Stimulated activated naive CD8-positive, alpha-beta T cell treated with anti-CD3 and anti-CD28 coated beads, Interleukin-15, Interleukin-2, amounts not matched to agents 100 U/mL and 50 U/mL, for 24 hours (primary cell): ENCODE measurements at regions not wholly inside any gene's neighbourhood (a gene's known extent, or its start where the extent isn't known, plus 50 kb on each side); places are given as distances from the start of the nearest gene placed in this dataset.
"Not testable (repeated sequence)": the region's sequence is repeated elsewhere in the genome, so short reads cannot be mapped to it uniquely, and the experiment has no call there.

Source experiments
- ATAC-seq: fragments of 150-1000 bp; cut with Tn5 transposase; one replicate; pipeline ENCODE4 v1.10.0; 2021
- DNase-seq: peaks from one replicate; pipeline ENCODE4 v3.0.0; 2021

GRCh38 chr2:110335415-110336049 lies 123.2 kb upstream of the MTLN start:
- not testable (repeated sequence) for ATAC-seq, DNase-seq

GRCh38 chr2:110333114-110334095 lies 121.1 kb upstream of the MTLN start:
- not testable (repeated sequence) for ATAC-seq, DNase-seq

- ATAC-seq, DNase-seq: not testable (repeated sequence)
Measured at GRCh38 chr2:110331625-110332024, 119.3 kb upstream of the MTLN start.

- not testable (repeated sequence) for DNase-seq, ATAC-seq
Measured at GRCh38 chr2:110329760-110330159, 117.4 kb upstream of the MTLN start.

DNA sequence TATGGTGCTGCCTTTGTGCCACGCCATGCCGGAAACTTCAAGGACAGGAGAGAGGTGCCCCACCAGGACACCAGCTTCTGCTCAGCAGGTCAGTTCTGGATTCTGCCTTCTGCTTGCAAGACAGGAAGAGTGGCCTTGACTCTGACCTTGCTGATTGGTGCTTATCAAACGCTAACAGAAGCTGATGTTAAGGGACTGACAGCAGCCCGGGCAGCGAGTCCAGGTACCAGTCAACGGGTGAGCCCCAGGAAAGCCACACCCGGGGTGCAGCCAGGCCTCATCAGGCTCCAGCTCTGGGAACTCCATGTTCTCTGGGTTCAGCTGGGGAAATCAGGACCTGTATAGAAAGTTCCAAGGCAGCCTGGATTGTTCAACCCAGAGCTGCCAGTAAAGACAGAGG lies 116.8 kb upstream of the MTLN start:
- not testable (repeated sequence) for DNase-seq, ATAC-seq

- not testable (repeated sequence) for DNase-seq, ATAC-seq
Measured at GRCh38 chr2:110328677-110329076, 116.3 kb upstream of the MTLN start.

GRCh38 chr2:110323832-110324231 lies 111.5 kb upstream of the MTLN start:
- ATAC-seq: not testable (repeated sequence)

DNA sequence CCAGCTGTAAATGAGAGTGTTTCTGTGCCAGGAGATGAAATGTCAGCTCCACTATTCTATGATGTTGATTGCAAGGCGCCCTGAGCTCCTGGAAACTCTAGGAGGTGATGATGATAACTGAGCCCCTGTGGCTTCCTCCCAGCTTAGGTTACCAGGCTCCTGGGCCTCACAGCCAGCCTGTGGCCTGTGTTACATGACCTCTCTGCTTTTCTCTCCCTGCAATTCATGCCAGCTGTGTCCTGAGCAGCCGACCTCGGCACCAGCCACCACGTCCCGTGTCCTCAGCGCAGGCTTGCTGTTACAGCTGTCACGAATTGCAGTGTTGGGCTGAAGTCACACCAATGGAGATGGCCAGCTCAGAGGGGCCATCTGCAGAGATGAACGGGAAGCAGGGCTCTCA lies 110.2 kb upstream of the MTLN start:
- ATAC-seq, DNase-seq: not testable (repeated sequence)

More at GRCh38 chr2:110323832-110324231, 111.5 kb upstream of the MTLN start:
- not testable (repeated sequence) for DNase-seq

GRCh38 chr2:110320834-110321563 lies 108.7 kb upstream of the MTLN start:
- ATAC-seq, DNase-seq: not testable (repeated sequence)

GRCh38 chr2:110318898-110319297 lies 106.6 kb upstream of the MTLN start:
- ATAC-seq: not testable (repeated sequence)

DNA sequence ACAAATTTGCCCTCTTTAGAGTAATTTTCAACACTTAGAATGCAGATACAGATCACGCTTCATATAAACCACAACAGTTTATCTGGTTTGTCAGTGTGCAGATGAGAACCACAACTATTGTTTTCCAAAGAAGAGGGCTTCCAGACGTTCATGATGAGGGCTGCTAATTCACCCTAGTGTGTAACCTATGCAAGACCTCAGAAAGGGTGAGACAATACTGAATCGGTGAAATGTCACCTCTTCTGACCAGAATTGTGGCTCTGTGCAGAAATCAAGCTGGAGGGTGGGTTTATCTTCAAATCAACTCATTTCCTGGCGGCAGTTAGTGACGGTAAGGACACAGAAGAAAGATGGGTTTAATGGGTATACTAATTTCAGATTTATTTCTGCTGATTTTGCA lies 105.0 kb upstream of the MTLN start:
- not testable (repeated sequence) for DNase-seq
- ATAC-seq: peak; percentile 59

More at GRCh38 chr2:110318898-110319297, 106.6 kb upstream of the MTLN start:
- DNase-seq: not testable (repeated sequence)

GRCh38 chr2:110316051-110316865 lies 103.9 kb upstream of the MTLN start:
- DNase-seq, ATAC-seq: not testable (repeated sequence)

DNA sequence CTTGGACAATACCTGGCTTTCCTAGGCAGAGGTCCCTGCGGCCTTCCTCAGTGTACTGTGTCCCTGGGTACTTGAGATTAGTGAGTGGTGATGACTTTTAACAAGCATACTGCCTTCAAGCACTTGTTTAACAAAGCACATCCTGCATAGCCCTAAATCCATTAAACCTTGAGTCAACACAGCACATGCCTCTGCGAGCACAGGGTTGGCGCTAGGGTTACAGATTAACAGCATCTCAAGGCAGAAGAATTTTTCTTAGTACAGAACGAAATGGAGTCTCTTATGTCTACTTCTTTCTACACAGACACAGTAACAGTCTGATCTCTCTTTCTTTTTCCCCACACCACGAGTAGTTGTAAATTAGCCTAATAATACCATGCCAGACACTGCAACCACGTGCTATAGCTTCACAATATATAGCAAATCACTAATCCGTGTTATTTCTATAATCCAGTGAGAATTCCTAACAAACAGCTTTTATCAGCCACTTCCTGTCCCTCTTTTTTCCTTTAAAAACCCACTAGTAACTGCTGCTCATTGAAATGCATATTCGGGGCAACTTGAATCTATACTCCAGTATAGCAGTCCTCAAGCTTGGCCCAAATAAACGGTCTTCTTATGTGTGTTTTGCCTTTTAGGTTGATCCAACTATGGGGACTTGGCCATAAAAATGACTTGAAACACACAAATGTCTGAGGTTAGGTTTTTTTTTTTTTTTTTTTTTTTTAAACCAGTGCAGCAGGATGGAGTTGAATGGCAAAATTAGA lies 102.9 kb upstream of the MTLN start:
- not testable (repeated sequence) for ATAC-seq

DNA sequence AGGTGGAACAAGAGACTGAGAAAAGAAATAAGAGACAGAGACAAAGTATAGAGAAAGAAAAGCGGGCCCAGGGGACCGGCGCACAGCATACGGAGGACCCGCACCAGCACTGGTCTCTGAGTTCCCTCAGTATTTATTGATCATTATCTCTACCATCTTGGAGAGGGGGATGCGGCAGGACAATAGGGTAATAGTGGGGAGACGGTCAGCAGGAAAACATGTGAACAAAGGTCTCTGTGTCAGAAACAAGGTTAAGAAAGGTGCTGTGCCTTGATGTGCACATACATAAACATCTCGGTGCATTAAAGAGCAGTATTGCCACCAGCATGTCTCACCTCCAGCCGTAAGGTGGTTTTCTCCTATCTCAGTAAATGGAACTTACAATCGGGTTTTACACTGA lies 102.1 kb upstream of the MTLN start:
- ATAC-seq, DNase-seq: not testable (repeated sequence)

More for the DNA sequence above, 102.9 kb upstream of the MTLN start:
- not testable (repeated sequence) for DNase-seq

- not testable (repeated sequence) for ATAC-seq
Measured at GRCh38 chr2:110313032-110313431, 100.7 kb upstream of the MTLN start.

GRCh38 chr2:110311713-110312444 lies 99.5 kb upstream of the MTLN start:
- not testable (repeated sequence) for DNase-seq, ATAC-seq

More at GRCh38 chr2:110313032-110313431, 100.7 kb upstream of the MTLN start:
- not testable (repeated sequence) for DNase-seq

DNA sequence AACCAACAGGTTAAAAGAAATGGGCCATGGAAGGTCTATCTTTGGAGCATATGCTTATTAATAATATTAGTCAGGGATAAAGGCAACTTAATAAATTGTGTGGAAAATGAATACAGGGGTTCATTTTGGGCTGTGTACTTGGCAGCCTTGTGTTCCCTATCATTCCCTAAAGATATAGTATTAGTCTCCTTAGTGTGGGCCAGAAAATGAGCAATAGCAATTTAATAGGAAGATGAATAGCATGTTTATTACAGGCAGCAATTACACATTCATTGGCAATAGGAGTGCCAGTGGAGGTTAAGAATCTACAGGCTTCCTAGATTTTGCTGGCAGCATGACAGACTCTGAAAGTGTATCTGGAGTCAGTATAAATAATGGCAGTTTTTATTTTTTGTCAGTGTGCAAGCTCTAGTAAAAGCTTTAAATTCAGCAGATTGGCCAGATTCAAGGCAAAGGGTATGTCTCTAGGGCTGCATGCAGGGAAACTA lies 98.7 kb upstream of the MTLN start:
- not testable (repeated sequence) for DNase-seq, ATAC-seq

GRCh38 chr2:110308728-110309127 lies 96.4 kb upstream of the MTLN start:
- DNase-seq, ATAC-seq: not testable (repeated sequence)

DNA sequence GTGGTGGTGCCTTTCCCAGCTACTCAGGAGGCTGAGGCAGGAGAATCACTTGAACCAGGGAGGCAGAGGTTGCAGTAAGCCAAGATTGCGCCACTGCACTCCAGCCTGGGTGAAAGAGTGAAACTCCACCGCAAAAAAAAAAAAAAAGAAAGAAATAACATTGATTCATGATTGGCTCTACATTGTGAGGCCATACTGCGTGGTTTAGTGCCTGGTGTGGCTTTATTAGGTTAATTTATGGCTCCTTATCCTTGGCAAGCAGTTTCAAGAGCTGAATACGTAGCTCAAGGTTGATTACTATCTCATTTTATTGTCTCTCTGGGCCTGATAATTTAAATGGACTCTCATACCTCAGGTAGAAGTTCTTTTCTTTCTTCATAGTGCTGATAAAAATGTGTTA lies 80.5 kb upstream of the MTLN start:
- ATAC-seq, DNase-seq: not testable (repeated sequence)
